ENCODE measurements at regions not wholly inside any gene's neighbourhood (a gene's known extent, or its start where the extent isn't known, plus 50 kb on each side); places are given as distances from the start of the nearest gene placed in this dataset.
A peak's percentile ranks its signal among the peaks of the same experiment; 100 is the strongest.
"Not testable (repeated sequence)": the region's sequence is repeated elsewhere in the genome, so short reads cannot be mapped to it uniquely, and the experiment has no call there.

DNA sequence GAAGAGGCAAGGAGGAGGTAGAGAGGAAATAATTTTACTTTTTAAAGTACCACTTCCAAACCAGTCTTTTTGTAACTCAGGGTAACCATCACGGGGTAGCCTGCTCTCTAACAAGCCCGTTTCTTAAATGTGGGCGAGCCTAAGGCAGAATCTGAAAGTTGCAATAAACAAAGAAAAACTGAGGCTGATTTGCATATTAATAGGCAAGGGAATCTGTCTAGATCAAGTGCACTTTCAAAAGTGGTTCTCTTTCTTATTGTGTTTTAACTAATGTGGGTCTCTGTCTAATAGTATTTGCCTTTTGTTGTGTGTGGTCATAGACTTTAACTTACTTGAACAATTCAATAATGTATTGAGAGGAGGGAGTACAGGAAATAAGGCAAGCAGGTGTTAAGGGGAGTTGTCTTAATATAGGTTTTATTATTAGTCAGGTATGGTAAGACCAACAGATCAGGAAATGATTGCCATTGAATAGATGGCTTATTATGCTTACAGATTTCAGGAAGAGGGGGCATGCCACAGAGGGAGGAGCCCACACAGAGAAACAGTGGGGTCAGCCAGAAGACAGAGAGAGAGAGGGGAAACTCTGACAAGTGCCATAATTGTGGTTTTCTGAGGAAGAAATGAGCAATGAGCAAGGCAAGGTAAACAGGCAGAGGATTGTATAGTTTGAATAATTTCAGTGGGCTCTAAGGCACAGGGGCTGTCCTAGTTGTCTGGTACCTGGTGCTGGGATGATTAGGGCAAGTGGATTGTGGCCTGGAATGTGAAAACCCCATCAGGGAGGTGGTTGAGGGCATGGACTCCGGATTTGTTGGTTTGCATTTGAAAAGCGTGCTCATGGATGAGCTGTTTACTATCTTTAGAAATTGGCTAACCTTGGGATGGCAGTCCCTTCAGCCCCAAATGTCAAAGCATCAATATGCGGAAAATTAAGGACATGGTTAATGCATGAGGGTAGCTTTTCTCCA, 237.2 kb downstream of the TOX3 start:
- DNase-seq (ENCODE audit: low read depth) = peak; percentile 3

DNA sequence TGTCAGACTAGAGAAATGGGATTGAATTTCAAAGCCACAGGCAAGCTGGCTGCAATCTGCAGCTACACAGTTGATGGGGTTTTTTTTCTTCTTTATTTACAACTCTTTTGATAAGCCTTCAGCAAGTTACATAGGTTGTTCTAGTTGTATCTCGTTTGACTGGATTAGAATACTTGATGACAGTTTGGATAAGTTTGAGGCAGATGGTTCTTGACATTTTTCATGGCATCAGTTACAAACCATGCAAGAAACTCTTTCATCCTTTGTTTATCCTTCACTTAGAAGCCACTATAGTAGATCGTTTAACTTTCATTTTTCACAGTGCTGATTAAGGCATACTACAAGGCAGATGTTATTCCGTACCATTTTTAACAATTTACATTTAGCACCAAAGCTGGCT, 238.9 kb downstream of the TOX3 start:
- DNase-seq (ENCODE audit: low read depth) = no peak

DNA sequence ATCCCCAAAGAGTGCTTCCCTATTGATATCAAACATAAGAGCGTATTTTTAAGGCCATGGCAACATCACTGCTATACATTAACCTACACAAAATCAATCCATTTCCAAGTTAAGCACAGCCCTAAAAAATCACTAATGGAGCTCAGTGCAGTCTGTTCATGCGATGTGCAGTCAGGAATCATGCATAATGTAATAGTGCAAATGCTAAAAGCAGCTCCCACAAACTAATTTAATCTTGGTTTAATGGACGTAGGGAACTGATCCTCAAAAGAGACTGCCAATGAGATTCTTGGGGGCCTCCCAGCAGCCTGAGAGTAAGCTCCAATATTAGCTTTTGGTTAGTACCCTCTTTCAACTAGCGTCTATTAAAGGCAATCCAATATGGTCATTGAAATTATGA, 245.9 kb downstream of the TOX3 start:
- no peak for DNase-seq (ENCODE audit: low read depth)

DNA sequence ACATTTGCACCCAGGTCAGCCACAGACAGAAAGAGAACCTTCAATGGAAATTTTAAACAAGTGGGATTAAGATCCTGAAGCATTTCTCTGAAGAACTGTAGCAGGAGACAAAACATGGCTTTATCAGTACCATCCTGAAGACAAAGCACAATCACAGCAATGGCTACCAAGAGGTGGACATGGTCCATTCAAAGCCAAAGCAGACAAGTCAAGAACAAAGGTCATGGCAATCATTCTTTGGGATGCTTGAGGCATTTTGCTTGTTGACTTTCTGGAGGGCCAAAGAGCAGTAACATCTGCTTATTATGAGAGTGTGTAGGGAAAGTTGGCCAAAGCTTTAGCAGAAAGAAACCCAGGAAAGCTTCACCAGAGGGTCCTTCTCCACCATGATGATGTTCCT, 248.2 kb downstream of the TOX3 start:
- DNase-seq (ENCODE audit: low read depth) = no peak

DNA sequence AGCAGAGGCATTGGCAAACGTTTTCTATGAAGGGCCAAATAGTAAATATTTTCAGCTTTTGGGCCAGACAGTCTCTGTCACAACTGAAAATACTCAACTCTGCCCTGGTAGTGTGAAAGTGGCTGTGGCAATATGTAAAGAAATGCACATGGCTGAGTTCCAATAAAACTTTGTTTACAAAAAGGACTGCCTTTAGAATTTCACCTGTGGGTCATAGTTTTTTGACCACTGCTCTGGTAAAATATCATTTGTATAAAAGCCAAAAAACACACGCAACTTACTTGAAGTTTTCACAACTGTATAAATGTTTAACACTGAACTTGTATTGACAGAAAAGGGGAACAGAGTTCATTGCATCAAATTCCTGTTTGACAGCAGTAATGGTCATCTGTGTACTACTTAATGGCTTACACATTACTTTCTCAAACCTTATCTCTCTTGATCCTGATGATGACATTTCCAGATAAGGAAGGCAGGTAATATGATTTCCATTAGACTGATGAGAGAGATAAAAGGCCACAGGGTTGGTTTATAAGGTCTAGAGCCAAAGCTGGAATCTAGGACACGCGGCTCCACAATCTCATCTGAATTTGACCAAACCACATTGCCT, 250.1 kb downstream of the TOX3 start:
- DNase-seq (ENCODE audit: low read depth) = not testable (repeated sequence)

DNA sequence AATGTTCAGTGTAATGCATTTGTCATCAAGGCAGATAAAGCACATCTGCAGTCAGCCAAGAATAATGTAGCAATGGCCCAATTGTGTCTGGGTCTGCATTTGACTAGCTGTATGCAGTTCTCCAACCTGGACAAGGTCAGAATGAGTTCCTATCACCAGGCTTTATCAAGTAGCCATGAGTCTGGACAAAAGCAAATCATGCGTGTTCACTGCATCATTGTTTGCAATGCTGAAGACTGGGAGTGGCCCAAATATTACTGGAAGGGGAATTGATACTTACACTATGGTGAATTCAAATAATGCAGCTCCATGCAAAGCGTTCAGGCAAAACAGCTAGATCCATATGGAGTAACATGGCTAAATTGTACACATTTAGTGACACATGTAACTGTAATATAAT, 250.9 kb downstream of the TOX3 start:
- DNase-seq (ENCODE audit: low read depth) = no peak

DNA sequence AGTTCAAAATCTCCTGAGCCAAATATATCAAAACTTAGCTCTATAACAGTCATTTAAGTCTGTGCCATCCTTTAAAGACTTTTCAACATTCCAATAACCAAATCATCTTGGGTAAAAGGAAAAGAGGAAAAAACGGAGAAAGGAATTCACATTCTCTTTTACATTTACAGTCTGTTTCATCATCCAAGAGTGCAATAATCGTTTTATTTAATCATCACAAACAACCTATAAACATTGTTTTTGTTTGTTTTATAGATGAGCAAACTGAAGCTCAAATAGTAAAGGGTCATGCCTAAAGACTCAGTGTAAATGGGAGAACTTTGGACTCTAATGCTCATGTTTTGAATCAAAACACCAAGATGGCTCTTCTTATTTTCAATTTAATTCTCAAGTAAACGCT, 252.3 kb downstream of the TOX3 start:
- DNase-seq (ENCODE audit: low read depth) = no peak

DNA sequence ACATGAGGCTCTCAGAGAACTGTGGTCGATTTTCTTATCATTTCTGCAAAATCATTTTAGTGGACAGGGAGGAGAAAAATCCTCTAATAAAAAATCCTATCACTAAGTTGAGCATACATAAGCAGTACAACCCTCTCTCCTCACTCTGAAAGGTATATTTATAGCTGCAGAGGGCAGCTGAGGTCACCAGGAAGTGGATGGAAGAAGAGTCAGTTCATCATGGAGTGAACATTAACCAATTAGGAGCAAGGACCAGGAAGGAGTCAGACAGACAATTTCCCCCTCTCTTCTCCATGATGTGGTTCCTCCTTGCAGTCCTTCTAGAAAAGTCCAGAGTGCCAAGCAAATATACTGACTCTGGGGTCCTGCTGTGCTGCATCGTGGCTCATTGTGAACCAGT, 253.7 kb downstream of the TOX3 start:
- DNase-seq (ENCODE audit: low read depth) = no peak

DNA sequence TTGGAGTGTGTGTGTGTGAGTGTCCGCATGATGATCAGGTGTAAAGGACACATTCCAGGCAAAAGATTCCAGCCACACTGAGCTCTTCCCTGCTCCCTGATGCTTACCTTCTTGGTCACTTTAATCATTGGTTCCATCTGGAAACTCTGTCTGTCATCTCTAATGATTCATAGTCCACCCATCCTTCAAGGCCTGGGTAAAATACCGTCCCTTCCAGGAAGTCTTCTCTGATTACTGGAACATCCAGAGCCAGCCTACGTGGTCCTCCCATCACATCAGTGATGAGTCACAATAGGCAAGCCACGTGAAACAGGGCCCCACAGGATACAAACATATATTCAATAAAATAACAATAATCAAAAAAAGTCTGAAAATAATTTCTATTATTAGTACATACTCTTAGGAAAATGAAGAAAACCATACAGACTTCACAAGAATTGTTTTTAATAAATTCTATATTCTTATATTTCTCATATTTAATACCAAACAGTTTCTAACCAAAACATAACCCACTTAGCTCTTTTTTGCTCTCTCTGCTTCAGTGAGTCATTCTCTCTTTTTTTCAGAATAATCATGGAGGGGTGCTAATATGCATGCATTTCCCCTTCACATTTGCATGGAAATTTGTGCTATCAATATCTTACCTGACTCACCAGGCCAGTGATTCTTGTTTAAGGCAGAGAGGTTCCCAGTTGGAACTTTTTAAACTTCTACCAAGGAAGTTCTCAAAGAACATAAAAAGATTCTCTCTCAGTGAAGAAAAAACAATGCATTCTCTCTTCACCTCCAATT, 263.2 kb downstream of the TOX3 start:
- peak; percentile 76 for DNase-seq (ENCODE audit: low read depth)

DNA sequence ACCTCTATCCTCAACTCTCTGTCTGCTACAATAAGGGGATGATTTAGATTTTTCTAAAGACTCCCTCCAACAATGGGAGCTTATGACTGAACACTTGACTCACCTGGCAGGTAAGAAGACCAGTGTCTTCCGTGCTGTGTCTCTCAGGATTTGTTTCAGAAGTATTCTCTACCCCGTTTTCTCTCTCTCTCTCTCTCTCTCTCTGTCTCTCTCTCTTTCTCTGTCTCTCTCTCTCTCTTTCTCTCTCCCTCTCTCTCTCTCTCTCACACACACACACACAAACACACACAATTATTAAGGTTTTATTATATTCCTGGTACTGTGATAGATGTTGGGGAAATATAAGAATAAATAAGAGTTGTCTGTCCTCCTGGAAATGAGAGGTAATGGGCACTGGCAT, 263.9 kb downstream of the TOX3 start:
- no peak for DNase-seq (ENCODE audit: low read depth)

DNA sequence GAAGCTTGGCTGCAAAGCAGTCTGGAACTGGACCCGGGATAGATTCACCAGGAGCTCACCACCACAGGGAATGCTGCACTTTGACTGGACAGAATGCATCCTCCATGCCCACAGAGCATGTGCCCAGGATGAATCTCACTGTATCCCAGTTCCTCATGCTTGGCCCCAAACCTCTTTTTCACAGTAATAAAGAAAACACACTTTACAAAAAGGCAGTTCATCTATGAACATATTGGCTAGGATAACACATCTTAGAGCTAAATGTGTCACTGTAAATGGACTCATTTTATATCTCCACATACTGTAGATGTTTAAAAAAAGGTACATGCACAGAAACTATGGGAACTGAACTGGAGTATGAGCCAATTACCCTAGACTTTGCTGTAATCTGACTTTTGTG, 266.9 kb downstream of the TOX3 start:
- no peak for DNase-seq (ENCODE audit: low read depth)

DNA sequence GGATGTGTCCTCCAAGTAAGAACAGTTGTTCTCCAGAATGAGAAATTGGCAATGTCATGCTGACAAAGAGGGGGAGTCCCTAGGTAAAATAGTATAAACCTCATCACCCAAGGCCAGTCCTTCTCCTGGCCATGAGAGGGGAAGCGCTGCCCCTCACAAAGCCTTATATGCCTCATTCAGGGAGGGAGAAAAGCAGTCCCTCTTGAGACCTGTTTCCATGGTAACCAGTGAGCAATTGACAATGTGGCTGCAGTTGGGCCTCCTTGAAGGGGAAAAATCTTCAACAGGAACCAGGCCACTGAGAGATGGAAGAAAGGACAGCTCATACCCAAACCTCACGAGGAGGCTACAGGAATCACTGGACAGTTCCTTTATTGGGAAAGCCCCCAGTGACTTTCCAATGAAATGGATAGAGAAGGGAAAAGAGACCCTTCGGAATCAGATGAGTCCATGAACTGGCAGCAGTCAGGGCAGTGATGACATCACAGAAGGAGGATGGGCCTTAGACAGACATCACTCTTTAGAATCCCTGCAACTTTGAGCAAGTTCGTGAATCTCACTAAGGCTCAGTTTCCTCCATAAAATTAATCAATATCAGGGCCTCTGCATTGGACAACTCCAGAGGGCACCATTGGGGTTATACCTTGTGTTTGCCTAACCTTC, 275.7 kb downstream of the TOX3 start:
- DNase-seq (ENCODE audit: low read depth) = no peak

DNA sequence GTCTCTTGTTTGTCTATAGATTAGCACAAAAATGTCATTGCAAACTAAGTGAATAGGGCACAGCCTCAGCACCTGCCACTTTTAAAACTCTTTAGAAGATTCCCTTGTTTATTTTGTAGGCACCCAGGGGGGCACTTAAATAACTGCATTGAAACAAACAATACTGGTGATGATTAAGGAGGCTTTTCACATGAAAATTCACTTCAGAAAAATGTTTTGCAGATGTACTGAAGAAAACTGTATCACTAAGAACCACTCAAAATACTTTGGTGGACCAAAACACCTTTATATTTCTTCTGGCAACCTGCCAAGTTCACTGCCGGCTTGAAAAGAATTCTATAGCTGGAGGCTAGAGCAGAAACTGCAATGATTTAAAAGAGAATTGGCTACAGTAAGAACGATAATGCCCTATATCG, 281.5 kb downstream of the TOX3 start:
- DNase-seq (ENCODE audit: low read depth) = no peak

DNA sequence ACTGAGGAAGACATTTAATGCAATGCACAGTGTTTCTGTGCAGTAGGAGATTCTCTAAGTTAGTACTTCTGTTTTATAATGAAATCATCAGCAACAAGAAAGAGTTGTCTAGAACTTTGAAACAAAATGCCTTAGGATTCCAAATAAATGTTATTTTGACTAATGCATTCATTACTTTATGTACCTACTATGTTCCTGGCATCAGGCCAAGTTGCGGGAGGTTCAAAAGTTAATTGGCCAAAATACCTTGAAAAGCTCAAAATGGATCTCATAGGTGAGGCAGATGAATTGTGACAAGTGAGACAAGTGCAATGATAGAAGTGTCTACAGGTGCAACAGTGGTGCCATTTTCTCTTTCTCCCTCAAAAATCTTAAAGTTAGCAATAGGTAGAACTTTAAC, 289.4 kb downstream of the TOX3 start:
- DNase-seq (ENCODE audit: low read depth) = no peak

DNA sequence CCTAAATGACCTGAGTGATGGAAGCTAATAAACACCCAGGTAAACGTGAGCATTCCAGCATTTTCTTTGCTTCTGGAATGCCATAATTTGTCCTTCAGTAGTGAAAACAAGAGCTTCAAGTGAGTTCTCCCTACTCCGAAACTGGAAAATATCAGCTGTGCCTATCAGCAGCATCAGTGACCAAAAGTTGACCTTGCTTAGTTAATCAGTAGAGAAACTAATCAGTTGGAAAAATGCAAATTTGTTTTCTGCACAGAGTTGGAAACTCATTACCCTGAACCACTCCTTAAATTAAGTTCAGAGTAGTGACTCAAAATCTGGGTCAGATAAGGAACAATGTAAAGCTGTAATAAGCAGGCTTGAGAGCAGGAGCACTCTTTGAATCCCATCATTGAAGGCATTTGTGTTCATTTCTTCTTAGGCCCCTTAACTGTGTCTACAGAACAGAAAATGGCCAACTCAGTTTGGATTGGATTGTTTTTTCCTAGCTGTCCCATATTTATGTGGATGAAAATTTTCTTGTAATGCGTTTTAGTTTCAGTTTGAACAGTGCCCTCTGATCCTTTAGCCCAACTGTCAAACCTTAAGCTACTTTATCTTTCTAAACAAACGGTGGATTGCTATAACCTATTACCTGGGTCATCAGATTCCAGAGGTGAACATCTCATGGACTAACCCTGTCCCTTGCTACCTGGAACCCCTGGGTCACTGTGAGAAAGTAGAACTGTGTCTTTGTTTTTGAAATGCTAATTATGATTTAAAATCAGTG, 290.4 kb downstream of the TOX3 start:
- no peak for DNase-seq (ENCODE audit: low read depth)

DNA sequence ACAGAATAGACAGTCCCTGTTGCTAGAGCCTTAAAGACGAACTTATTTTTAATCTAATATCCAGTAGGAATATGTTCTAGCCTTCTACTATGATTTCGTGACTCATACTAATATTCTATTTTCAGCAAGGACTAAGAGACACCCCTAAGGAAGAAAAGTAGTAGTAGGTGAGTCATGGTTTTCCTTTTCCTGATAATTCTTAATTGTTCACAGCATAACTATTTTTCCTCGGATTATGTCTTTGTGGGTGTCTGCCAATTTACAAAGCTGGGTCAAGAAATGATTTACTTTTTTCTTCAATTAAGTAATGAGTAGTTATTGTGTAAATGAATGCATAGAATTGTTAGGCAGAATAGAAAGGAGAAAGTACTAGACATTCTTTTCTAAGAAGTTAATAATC, 292.2 kb downstream of the TOX3 start:
- peak; percentile 54 for DNase-seq (ENCODE audit: low read depth)

DNA sequence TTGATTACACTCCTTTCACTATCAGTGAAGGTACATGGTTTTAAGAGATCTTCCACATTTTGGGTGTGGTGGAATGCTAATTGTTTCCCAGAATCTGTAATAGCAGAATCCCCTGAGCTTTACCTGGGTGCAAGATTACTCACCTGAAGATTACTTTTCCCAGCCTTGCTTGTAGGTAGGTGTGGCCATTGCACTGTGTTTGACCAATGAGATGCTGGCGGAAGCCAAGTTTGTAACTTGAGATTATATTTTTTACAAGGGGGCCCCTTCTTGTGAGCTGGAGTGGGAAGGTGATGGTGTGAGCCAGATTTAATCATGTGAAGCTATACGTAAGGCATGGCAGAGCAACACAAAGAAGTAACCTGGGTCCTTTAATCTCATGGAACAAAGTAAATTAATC, 294.3 kb downstream of the TOX3 start:
- no peak for DNase-seq (ENCODE audit: low read depth)

DNA sequence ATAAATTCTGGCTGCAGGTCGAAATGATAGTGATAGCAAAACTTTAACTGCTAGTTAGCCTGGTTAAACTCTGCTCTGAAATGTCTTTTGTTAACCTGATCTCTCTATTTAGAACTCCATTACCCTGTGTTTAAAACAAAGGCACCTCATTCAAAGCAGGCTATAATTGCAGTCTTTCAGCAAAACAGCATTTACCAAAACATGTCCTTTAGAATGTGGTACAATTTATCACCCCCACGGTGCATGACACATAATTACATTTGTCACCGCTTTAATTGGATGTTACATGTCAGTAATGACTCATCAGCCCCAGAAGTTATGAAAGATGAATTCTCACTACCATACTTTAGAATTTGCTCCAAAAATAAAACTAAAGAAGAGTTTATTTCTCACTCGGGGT, 295.4 kb downstream of the TOX3 start:
- DNase-seq (ENCODE audit: low read depth) = peak; percentile 29

DNA sequence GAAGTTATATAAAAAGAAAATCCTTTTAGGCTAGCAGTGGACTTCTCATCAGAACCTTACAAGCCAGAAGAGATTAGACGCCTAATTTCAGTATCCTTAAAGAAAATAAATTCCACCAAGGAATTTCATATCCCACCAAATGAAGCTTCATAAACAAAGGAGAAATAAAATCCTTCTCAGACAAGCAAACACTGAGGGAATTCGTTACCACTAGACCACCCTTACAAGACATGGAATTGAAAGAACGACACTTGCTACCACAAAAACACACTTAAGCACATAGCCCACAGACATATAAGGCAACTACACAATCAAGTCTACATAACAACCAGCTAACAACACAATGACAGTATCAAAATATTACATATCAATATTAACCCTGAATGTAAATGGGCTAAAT, 299.2 kb downstream of the TOX3 start:
- no peak for DNase-seq (ENCODE audit: low read depth)

DNA sequence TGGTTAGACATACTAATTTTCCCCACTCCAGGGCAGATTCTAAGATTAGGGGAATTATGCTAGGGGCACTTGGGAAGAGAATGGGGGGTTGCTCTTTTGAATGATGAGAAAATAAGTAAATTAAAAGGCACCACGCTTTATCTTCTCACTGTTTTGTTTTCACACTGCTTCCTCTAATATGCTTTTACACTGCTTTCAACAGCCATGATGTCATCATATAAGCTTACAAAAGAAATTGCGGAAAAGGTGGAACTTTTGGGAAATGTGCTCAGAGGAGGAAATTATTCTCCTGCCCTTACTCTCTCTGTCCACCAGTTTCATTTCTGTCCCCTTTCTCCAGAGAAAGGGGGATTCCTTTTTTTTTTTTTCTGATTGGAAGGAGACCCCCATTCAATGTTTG, 308.2 kb downstream of the TOX3 start:
- DNase-seq (ENCODE audit: low read depth) = no peak

DNA sequence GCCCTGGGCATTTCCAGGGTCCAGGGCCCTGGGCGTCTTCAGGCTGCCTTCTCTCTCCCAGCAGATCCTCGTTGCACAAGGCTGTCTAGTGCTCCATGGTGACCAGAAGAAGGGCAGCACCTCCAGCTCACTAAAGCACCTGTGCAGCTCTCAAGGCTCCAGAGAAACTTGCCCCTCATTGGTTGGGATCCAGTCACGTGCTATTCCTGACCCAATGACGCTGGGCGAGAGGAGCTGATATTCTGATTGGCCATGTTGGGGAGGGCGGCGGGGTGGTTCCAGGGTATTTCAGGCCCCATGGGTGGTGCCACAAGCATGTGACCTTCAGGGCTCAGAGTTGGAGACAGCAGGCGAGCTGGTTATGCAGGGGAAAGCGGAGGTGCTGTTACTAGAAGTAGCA, 309.1 kb downstream of the TOX3 start:
- no peak for DNase-seq (ENCODE audit: low read depth)

Data from HT1080 (cell line).